GM23338 (cell line): ENCODE measurements at regions not wholly inside any gene's neighbourhood (a gene's known extent, or its start where the extent isn't known, plus 50 kb on each side); places are given as distances from the start of the nearest gene placed in this dataset.

Experiments
- ATAC-seq: fragments of 200-7000 bp; cut with Tn5 transposase; 3 replicates; pipeline ENCODE4 v1.9.1; 2020
- DNase-seq: peaks from one replicate; pipeline ENCODE4 v3.0.0-alpha.2; 2015; ENCODE audit warnings: low spot score
- H2AFZ ChIP-seq: fragments of 200-600 bp; sonication (generic); 2 replicates; pipeline ENCODE4 v1.8.0; 2016; ENCODE audit warnings: antibody characterized with exemption, mild to moderate bottlenecking, moderate library complexity
- H3F3A ChIP-seq: fragments of 200-600 bp; sonication (generic); replicated peaks from 2 replicates; pipeline ENCODE4 v1.8.0; 2017; ENCODE audit warnings: antibody characterized with exemption, mixed run types, low read depth
- H3K27ac ChIP-seq: fragments of 200-600 bp; sonication (generic); 2 replicates; pipeline ENCODE4 v1.6.1; 2016; ENCODE audit warnings: low read depth
- H3K27me3 ChIP-seq: fragments of 200-600 bp; sonication (generic); 2 replicates; pipeline ENCODE4 v1.8.0; 2016; ENCODE audit warnings: mild to moderate bottlenecking, mixed run types, moderate library complexity; ENCODE audit not compliant: insufficient read depth
- H3K36me3 ChIP-seq: fragments of 200-600 bp; sonication (generic); 2 replicates; pipeline ENCODE4 v1.8.0; 2016; ENCODE audit warnings: mild to moderate bottlenecking; ENCODE audit not compliant: insufficient read depth
- H3K4me1 ChIP-seq: fragments of 200-600 bp; sonication (generic); 2 replicates; pipeline ENCODE4 v1.8.0; 2016; ENCODE audit warnings: mild to moderate bottlenecking, moderate library complexity; ENCODE audit not compliant: insufficient read depth
- H3K4me2 ChIP-seq: fragments of 200-600 bp; sonication (generic); 2 replicates; pipeline ENCODE4 v1.7.1; 2017; ENCODE audit warnings: mixed run types
- H3K4me3 ChIP-seq: fragments of 200-600 bp; sonication (generic); 2 replicates; pipeline ENCODE4 v1.6.1; 2016; ENCODE audit warnings: mixed run types
- H3K79me2 ChIP-seq: fragments of 200-600 bp; sonication (generic); replicated peaks from 2 replicates; pipeline ENCODE4 v1.8.0; 2017; ENCODE audit warnings: mild to moderate bottlenecking; ENCODE audit not compliant: insufficient read depth
- H3K9me2 ChIP-seq: fragments of 200-600 bp; sonication (generic); 2 replicates; pipeline ENCODE4 v1.8.0; 2017; ENCODE audit not compliant: insufficient read depth
- H4K20me1 ChIP-seq: fragments of 200-600 bp; sonication (generic); replicated peaks from 2 replicates; pipeline ENCODE4 v1.8.0; 2017; ENCODE audit warnings: mild to moderate bottlenecking; ENCODE audit not compliant: insufficient read depth
- H3K27ac Mint-ChIP-seq: 2 replicates; pipeline ENCODE4 v1.8.0; 2020; ENCODE audit warnings: inconsistent platforms, mild to moderate bottlenecking, moderate library complexity, mixed read lengths
- H3K27me3 Mint-ChIP-seq: 3 replicates; pipeline ENCODE4 v1.8.0; 2022; ENCODE audit warnings: low read depth, mild to moderate bottlenecking, moderate library complexity, mixed read lengths, inconsistent platforms; ENCODE audit not compliant: insufficient read depth, poor library complexity
- H3K36me3 Mint-ChIP-seq: 3 replicates; pipeline ENCODE4 v1.8.0; 2021; ENCODE audit warnings: low read depth, mild to moderate bottlenecking, inconsistent platforms, moderate library complexity, mixed read lengths
- H3K4me1 Mint-ChIP-seq: 3 replicates; pipeline ENCODE4 v1.8.0; 2020; ENCODE audit warnings: mild to moderate bottlenecking, inconsistent platforms, mixed read lengths
- H3K4me3 Mint-ChIP-seq: 3 replicates; pipeline ENCODE4 v1.8.0; 2021; ENCODE audit warnings: moderate library complexity, mild to moderate bottlenecking, inconsistent platforms, mixed read lengths
- H3K9me3 Mint-ChIP-seq: 3 replicates; pipeline ENCODE4 v1.8.0; 2020; ENCODE audit warnings: moderate library complexity, mild to moderate bottlenecking, inconsistent platforms, mixed read lengths
- CREB1 ChIP-seq: fragments of 250-450 bp; sonication (Bioruptor Pico); IDR thresholded peaks from 2 replicates; pipeline ENCODE4 v1.5.0; 2020; ENCODE audit warnings: low read depth, mild to moderate bottlenecking, moderate library complexity
- CTCF ChIP-seq, 2 experiments: fragments of 200-600 bp in 1 of 2; sonication (generic) in 1 of 2; conservative IDR thresholded peaks; 2 replicates each; pipeline versions ENCODE4 v1.5.1 to v1.6.1; 2016 to 2017; ENCODE audit warnings: antibody characterized with exemption in 2 of 2, low read depth in 2 of 2, mild to moderate bottlenecking in 2 of 2, moderate library complexity in 1 of 2
- ETS1 ChIP-seq: IDR thresholded peaks from 2 replicates; pipeline ENCODE4 v1.6.1; 2016; ENCODE audit warnings: antibody characterized with exemption
- EZH2 ChIP-seq: fragments of 200-600 bp; sonication (generic); IDR thresholded peaks from one replicate; pipeline ENCODE4 v1.8.0; 2017; ENCODE audit warnings: antibody characterized with exemption, mild to moderate bottlenecking, low read depth; ENCODE audit not compliant: unreplicated experiment
- EZH2phosphoT487 ChIP-seq: fragments of 200-600 bp; sonication (generic); IDR thresholded peaks from one replicate; pipeline ENCODE4 v1.8.1; 2018; ENCODE audit warnings: antibody characterized with exemption; ENCODE audit not compliant: unreplicated experiment
- NANOG ChIP-seq: IDR thresholded peaks from 2 replicates; pipeline ENCODE4 v1.6.1; 2016; ENCODE audit warnings: antibody characterized with exemption, borderline replicate concordance
- POLR2AphosphoS5 ChIP-seq: IDR thresholded peaks from 2 replicates; pipeline ENCODE4 v1.6.1; 2016; ENCODE audit warnings: antibody characterized with exemption, low read depth
- REST ChIP-seq: IDR thresholded peaks from one replicate; pipeline ENCODE4 v1.6.1; 2018; ENCODE audit warnings: antibody characterized with exemption; ENCODE audit not compliant: unreplicated experiment
- STAT1 ChIP-seq: IDR thresholded peaks from one replicate; pipeline ENCODE4 v1.6.1; 2016; ENCODE audit warnings: antibody characterized with exemption; ENCODE audit not compliant: unreplicated experiment
- ZNF114 ChIP-seq: fragments of 250-450 bp; sonication (Bioruptor Pico); IDR thresholded peaks from 2 replicates; pipeline ENCODE4 v1.5.0; 2020; ENCODE audit warnings: mild to moderate bottlenecking, moderate library complexity
- ZNF331 ChIP-seq: fragments of 250-450 bp; sonication (Bioruptor Pico); IDR thresholded peaks from 2 replicates; pipeline ENCODE4 v1.5.0; 2020; ENCODE audit warnings: low read depth, mild to moderate bottlenecking, moderate library complexity
- ZNF462 ChIP-seq: fragments of 250-450 bp; sonication (Bioruptor Pico); IDR thresholded peaks from 2 replicates; pipeline ENCODE4 v1.5.0; 2020; ENCODE audit warnings: mild to moderate bottlenecking, moderate library complexity

DNA sequence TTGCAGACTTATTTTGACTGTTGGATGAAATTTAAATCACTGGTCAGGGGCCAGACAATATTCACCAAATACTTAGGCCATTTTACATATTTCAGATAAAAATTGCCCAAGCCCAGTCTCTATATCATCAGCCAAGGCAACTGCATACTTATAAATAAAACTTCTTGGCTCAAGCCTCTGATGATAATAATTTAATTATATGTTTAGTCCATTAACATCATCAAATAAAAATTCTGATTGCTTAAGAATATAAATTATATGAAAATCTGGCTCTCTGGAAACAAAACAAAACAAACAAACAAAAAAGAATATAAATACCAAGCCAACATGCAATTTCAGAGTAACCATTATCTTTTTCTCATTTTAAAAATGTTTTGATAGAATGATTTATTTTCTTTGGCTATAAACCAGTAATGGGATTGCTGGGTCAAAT is 165.2 kb downstream of the BTG1 start:
- Mint-ChIP-seq H3K27me3 (peaks cover 6% of the 10 kb centered on the region), H3K36me3 (no peaks in the 10 kb centered on the region), H3K4me3 (no peak overlapping the region), H3K4me1 (peaks cover 11% of the 10 kb centered on the region), H3K27ac (no peak overlapping the region), H3K9me3 (peaks cover 4% of the 10 kb centered on the region; the same call in 2 of the 3 replicates)
- H3K9me2 ChIP-seq = no peaks in the 10 kb centered on the region
- no peaks in the 10 kb centered on the region for H3K27me3 ChIP-seq
- no peak overlapping the region for H2AFZ ChIP-seq
- H4K20me1 ChIP-seq = no peaks in the 10 kb centered on the region
- H3K79me2 ChIP-seq = no peaks in the 10 kb centered on the region
- TF ChIP-seq ZNF331 (CRISPR knock-in tag) (no peak), EZH2phosphoT487 (no peak), ZNF114 (CRISPR knock-in tag) (no peak), EZH2 (no peak), NANOG (no peak), CTCF (conservative IDR thresholded peaks at IDR 0.05; ENCODE audit: low read depth in 2 of 2) (no peak), POLR2AphosphoS5 (no peak), ETS1 (no peak), REST (no peak), CREB1 (CRISPR knock-in tag) (no peak), ZNF462 (CRISPR knock-in tag) (no peak), STAT1 (no peak)
- ATAC-seq = no peak
- DNase-seq = no peak
- H3K4me3 ChIP-seq = no peak overlapping the region
- no peak overlapping the region for H3K4me2 ChIP-seq
- no peaks in the 10 kb centered on the region for H3F3A ChIP-seq
- H3K36me3 ChIP-seq = no peaks in the 10 kb centered on the region
- H3K4me1 ChIP-seq = 0 out of 2 replicates have a peak, but pooled peaks cover 12% of the 10 kb centered on the region
- H3K27ac ChIP-seq = no peak overlapping the region
